CD8-positive, alpha-beta memory T cell (primary cell): ENCODE measurements at regions not wholly inside any gene's neighbourhood (a gene's known extent, or its start where the extent isn't known, plus 50 kb on each side); places are given as distances from the start of the nearest gene placed in this dataset.
"Not testable (repeated sequence)": the region's sequence is repeated elsewhere in the genome, so short reads cannot be mapped to it uniquely, and the experiment has no call there.

Experiments used
- CTCF ChIA-PET: fragments of 350-600 bp; sonication (Branson Sonifier 250); formaldehyde crosslinking; loops from one replicate; lab custom pipeline; 2021; ENCODE audit warnings: antibody characterized with exemption; lab: Charles Lee
- POLR2A ChIA-PET: fragments of 350-600 bp; sonication (Branson Sonifier 250); formaldehyde crosslinking; loops from one replicate; lab custom pipeline; 2021; ENCODE audit warnings: antibody characterized with exemption; lab: Charles Lee
- DNase-seq, 5 donors: peaks; one replicate each; pipeline versions ENCODE4 v3.0.0 to v3.0.0-alpha.2; 2020 to 2022; ENCODE audit warnings: mixed read lengths in 1 of 5
- H3K27ac ChIP-seq: one replicate; pipeline ENCODE4 v1.7.0; 2013; ENCODE audit warnings: low read depth, mild to moderate bottlenecking, low read length, moderate library complexity
- H3K27me3 ChIP-seq: 2 replicates; pipeline ENCODE4 v1.7.0; 2013; ENCODE audit warnings: low read length, mild to moderate bottlenecking; ENCODE audit not compliant: insufficient read depth, poor library complexity, severe bottlenecking
- H3K36me3 ChIP-seq: 2 replicates; pipeline ENCODE4 v1.7.0; 2013; ENCODE audit warnings: mild to moderate bottlenecking, low read length, moderate library complexity; ENCODE audit not compliant: insufficient read depth
- H3K4me1 ChIP-seq: 2 replicates; pipeline ENCODE4 v1.7.0; 2013; ENCODE audit warnings: mild to moderate bottlenecking, low read length, moderate library complexity; ENCODE audit not compliant: insufficient read depth
- H3K4me3 ChIP-seq: 2 replicates; pipeline ENCODE4 v1.7.0; 2013; ENCODE audit warnings: mild to moderate bottlenecking, low read length
- H3K9me3 ChIP-seq: 2 replicates; pipeline ENCODE4 v1.7.0; 2013; ENCODE audit warnings: mild to moderate bottlenecking, low read length
- H3K27ac Mint-ChIP-seq, 8 donors: one replicate each; pipeline ENCODE4 v1.8.0; 2020 to 2021; ENCODE audit warnings: mixed read lengths in 8 of 8, mild to moderate bottlenecking in 6 of 8, inconsistent platforms in 3 of 8, moderate library complexity in 3 of 8
- H3K27me3 Mint-ChIP-seq, 2 donors: one replicate each; pipeline ENCODE4 v1.8.0; 2020 to 2021; ENCODE audit warnings: mixed read lengths in 2 of 2, mild to moderate bottlenecking in 1 of 2, moderate library complexity in 1 of 2
- H3K36me3 Mint-ChIP-seq, 3 donors: one replicate each; pipeline ENCODE4 v1.8.0; 2020 to 2021; ENCODE audit warnings: mixed read lengths in 3 of 3, inconsistent platforms in 1 of 3, mild to moderate bottlenecking in 1 of 3
- H3K4me1 Mint-ChIP-seq, 3 donors: one replicate each; pipeline ENCODE4 v1.8.0; 2020 to 2021; ENCODE audit warnings: mixed read lengths in 3 of 3, inconsistent platforms in 1 of 3, mild to moderate bottlenecking in 1 of 3
- H3K4me3 Mint-ChIP-seq, 7 donors: one replicate each; pipeline ENCODE4 v1.8.0; 2020 to 2021; ENCODE audit warnings: mixed read lengths in 7 of 7, mild to moderate bottlenecking in 6 of 7, moderate library complexity in 4 of 7, inconsistent platforms in 2 of 7
- H3K9me3 Mint-ChIP-seq, 5 donors: one replicate each; pipeline ENCODE4 v1.8.0; 2020 to 2022; ENCODE audit warnings: mixed read lengths in 5 of 5, mild to moderate bottlenecking in 3 of 5, moderate library complexity in 2 of 5, inconsistent platforms in 1 of 5

- H3K27ac ChIP-seq, result no peak overlapping the region
- H3K4me1 ChIP-seq, result no peaks in the 10 kb centered on the region
- H3K4me1 Mint-ChIP-seq, result peaks cover 0 to 5% (median 0%) of the 10 kb centered on the region in 3 donors
- ChIA-PET POLR2A (no interaction called here), CTCF (no interaction called here)
- no peaks in the 10 kb centered on the region for H3K27me3 ChIP-seq
- peaks cover 10 to 29% of the 10 kb centered on the region in 2 donors for H3K27me3 Mint-ChIP-seq
- no peak overlapping the region for H3K4me3 ChIP-seq
- H3K4me3 Mint-ChIP-seq, result no peak overlapping the region
- no peaks in the 10 kb centered on the region for H3K9me3 ChIP-seq
- H3K27ac Mint-ChIP-seq, result no peak overlapping the region
- no peaks in the 10 kb centered on the region for H3K9me3 Mint-ChIP-seq
- DNase-seq, result no peak
- H3K36me3 ChIP-seq, result no peaks in the 10 kb centered on the region
- H3K36me3 Mint-ChIP-seq, result peaks cover 0 to 2% (median 0%) of the 10 kb centered on the region in 3 donors
Measured at GRCh38 chr17:14590459-14591250, 289.8 kb downstream of the HS3ST3B1 start.

- CTCF ChIA-PET, result interaction anchor here (0.6 kb wide), 1 partner anchor 201 kb away, joined by 3 read pairs; no protein-coding TSS in a partner anchor
Measured at GRCh38 chr17:14585099-14585498, 284.2 kb downstream of the HS3ST3B1 start.

GRCh38 chr17:14582996-14583395 is 282.1 kb downstream of the HS3ST3B1 start:
- H3K9me3 ChIP-seq, result no peaks in the 10 kb centered on the region
- POLR2A ChIA-PET, result no interaction called here

More at GRCh38 chr17:14585099-14585498, 284.2 kb downstream of the HS3ST3B1 start:
- Histone ChIP-seq H3K4me1 (no peaks in the 10 kb centered on the region), H3K36me3 (no peaks in the 10 kb centered on the region), H3K9me3 (no peaks in the 10 kb centered on the region), H3K27ac (no peak overlapping the region), H3K27me3 (no peaks in the 10 kb centered on the region), H3K4me3 (no peak overlapping the region)
- H3K4me3 Mint-ChIP-seq, result no peak overlapping the region
- no peak overlapping the region for H3K27ac Mint-ChIP-seq
- no peaks in the 10 kb centered on the region for H3K4me1 Mint-ChIP-seq
- peaks cover 7 to 9% of the 10 kb centered on the region in 2 donors for H3K27me3 Mint-ChIP-seq
- H3K36me3 Mint-ChIP-seq, result peaks cover 0 to 2% (median 0%) of the 10 kb centered on the region in 3 donors
- no peak for DNase-seq
- H3K9me3 Mint-ChIP-seq, result no peaks in the 10 kb centered on the region
- POLR2A ChIA-PET, result no interaction called here

GRCh38 chr17:14581186-14581830 is 280.4 kb downstream of the HS3ST3B1 start:
- no peak for DNase-seq
- POLR2A ChIA-PET, result no interaction called here
- Mint-ChIP-seq H3K4me1 (no peaks in the 10 kb centered on the region), H3K36me3 (peaks cover 0 to 2% (median 0%) of the 10 kb centered on the region in 3 donors), H3K9me3 (no peaks in the 10 kb centered on the region), H3K4me3 (no peak overlapping the region), H3K27ac (no peak overlapping the region), H3K27me3 (peaks cover 7 to 20% of the 10 kb centered on the region in 2 donors)
- CTCF ChIA-PET, result no interaction called here
- Histone ChIP-seq H3K36me3 (no peaks in the 10 kb centered on the region), H3K27me3 (no peaks in the 10 kb centered on the region), H3K27ac (no peak overlapping the region), H3K9me3 (no peaks in the 10 kb centered on the region), H3K4me3 (no peak overlapping the region), H3K4me1 (no peaks in the 10 kb centered on the region)

More at GRCh38 chr17:14582996-14583395, 282.1 kb downstream of the HS3ST3B1 start:
- Histone ChIP-seq H3K27me3 (no peaks in the 10 kb centered on the region), H3K4me1 (no peaks in the 10 kb centered on the region), H3K27ac (no peak overlapping the region), H3K4me3 (no peak overlapping the region), H3K36me3 (no peaks in the 10 kb centered on the region)
- H3K36me3 Mint-ChIP-seq, result peaks cover 0 to 2% (median 0%) of the 10 kb centered on the region in 3 donors
- CTCF ChIA-PET, result no interaction called here
- DNase-seq, result no peak
- no peaks in the 10 kb centered on the region for H3K9me3 Mint-ChIP-seq
- no peak overlapping the region for H3K27ac Mint-ChIP-seq
- H3K27me3 Mint-ChIP-seq, result peaks cover 7 to 11% of the 10 kb centered on the region in 2 donors
- H3K4me1 Mint-ChIP-seq, result no peaks in the 10 kb centered on the region
- no peak overlapping the region for H3K4me3 Mint-ChIP-seq

- POLR2A ChIA-PET, result no interaction called here
- CTCF ChIA-PET, result no interaction called here
- Histone ChIP-seq H3K27me3 (no peaks in the 10 kb centered on the region), H3K36me3 (no peaks in the 10 kb centered on the region), H3K4me3 (no peak overlapping the region), H3K27ac (no peak overlapping the region), H3K4me1 (no peaks in the 10 kb centered on the region), H3K9me3 (no peaks in the 10 kb centered on the region)
- H3K4me3 Mint-ChIP-seq, result no peak overlapping the region
- DNase-seq, result no peak
- H3K36me3 Mint-ChIP-seq, result no peaks in the 10 kb centered on the region
- no peak overlapping the region for H3K27ac Mint-ChIP-seq
- no peaks in the 10 kb centered on the region for H3K4me1 Mint-ChIP-seq
- H3K9me3 Mint-ChIP-seq, result no peaks in the 10 kb centered on the region
- H3K27me3 Mint-ChIP-seq, result peaks cover 5 to 24% of the 10 kb centered on the region in 2 donors
Measured at GRCh38 chr17:14580499-14580898, 279.6 kb downstream of the HS3ST3B1 start.

- Mint-ChIP-seq H3K27me3 (peaks cover 5 to 27% of the 10 kb centered on the region in 2 donors), H3K27ac (no peak overlapping the region), H3K36me3 (no peaks in the 10 kb centered on the region), H3K4me1 (no peaks in the 10 kb centered on the region), H3K4me3 (no peak overlapping the region), H3K9me3 (no peaks in the 10 kb centered on the region)
- no peaks in the 10 kb centered on the region for H3K4me1 ChIP-seq
- no peaks in the 10 kb centered on the region for H3K9me3 ChIP-seq
- POLR2A ChIA-PET, result no interaction called here
- no peak overlapping the region for H3K4me3 ChIP-seq
- H3K36me3 ChIP-seq, result no peaks in the 10 kb centered on the region
- no peak for DNase-seq
- no peak overlapping the region for H3K27ac ChIP-seq
- no peaks in the 10 kb centered on the region for H3K27me3 ChIP-seq
- CTCF ChIA-PET, result no interaction called here
Measured at GRCh38 chr17:14579716-14580115, 278.8 kb downstream of the HS3ST3B1 start.

- Histone ChIP-seq H3K9me3 (no peaks in the 10 kb centered on the region), H3K4me3 (no peak overlapping the region), H3K27me3 (no peaks in the 10 kb centered on the region), H3K36me3 (no peaks in the 10 kb centered on the region), H3K27ac (no peak overlapping the region), H3K4me1 (no peaks in the 10 kb centered on the region)
- Mint-ChIP-seq H3K36me3 (no peaks in the 10 kb centered on the region), H3K4me3 (no peak overlapping the region), H3K9me3 (no peaks in the 10 kb centered on the region), H3K27ac (no peak overlapping the region), H3K27me3 (peaks cover 0 to 26% of the 10 kb centered on the region in 2 donors), H3K4me1 (no peaks in the 10 kb centered on the region)
- DNase-seq, result no peak
- ChIA-PET POLR2A (no interaction called here), CTCF (no interaction called here)
Measured at GRCh38 chr17:14575471-14575953, 274.6 kb downstream of the HS3ST3B1 start.

GRCh38 chr17:14560325-14560724 is 259.4 kb downstream of the HS3ST3B1 start:
- Mint-ChIP-seq H3K4me1 (peaks cover 11 to 20% (median 19%) of the 10 kb centered on the region in 3 donors), H3K4me3 (peak overlapping the region in 2 of 7 donors; percentile 42 to 60), H3K27ac (peak overlapping the region in 2 of 8 donors; percentile 20)
- POLR2A ChIA-PET, DNase-seq, H3K36me3 Mint-ChIP-seq, H3K9me3 ChIP-seq, H3K9me3 Mint-ChIP-seq, H3K27me3 Mint-ChIP-seq, H3K4me3 ChIP-seq, H3K27me3 ChIP-seq, H3K27ac ChIP-seq, H3K36me3 ChIP-seq, H3K4me1 ChIP-seq, CTCF ChIA-PET: not testable (repeated sequence)
